Activated CD8-positive, alpha-beta T cell treated with anti-CD3 and anti-CD28 coated beads for 36 hours (primary cell): ENCODE measurements at regions not wholly inside any gene's neighbourhood (a gene's known extent, or its start where the extent isn't known, plus 50 kb on each side); places are given as distances from the start of the nearest gene placed in this dataset.

Source experiments
- ATAC-seq: fragments of 200-7000 bp; cut with Tn5 transposase; one replicate; pipeline ENCODE4 v1.10.0; 2021; ENCODE audit warnings: mild to moderate bottlenecking, moderate library complexity
- CTCF ChIA-PET: fragments of 350-600 bp; sonication (Branson Sonifier 250); formaldehyde crosslinking; loops from one replicate; lab custom pipeline; 2021; ENCODE audit warnings: antibody characterized with exemption; lab: Charles Lee
- POLR2A ChIA-PET: fragments of 350-600 bp; sonication (Branson Sonifier 250); formaldehyde crosslinking; loops from one replicate; lab custom pipeline; 2021; ENCODE audit warnings: antibody characterized with exemption; lab: Charles Lee
- DNase-seq: peaks from one replicate; pipeline ENCODE4 v3.0.0-alpha.2; 2020
- H3K27ac Mint-ChIP-seq: one replicate; pipeline ENCODE4 v1.8.0; 2021; ENCODE audit warnings: mild to moderate bottlenecking, mixed read lengths
- H3K27me3 Mint-ChIP-seq: one replicate; pipeline ENCODE4 v1.8.0; 2021; ENCODE audit warnings: mixed read lengths
- H3K36me3 Mint-ChIP-seq: one replicate; pipeline ENCODE4 v1.8.0; 2021; ENCODE audit warnings: low read depth, mixed read lengths
- H3K4me1 Mint-ChIP-seq: one replicate; pipeline ENCODE4 v1.8.0; 2021; ENCODE audit warnings: low read depth, mixed read lengths
- H3K4me3 Mint-ChIP-seq: one replicate; pipeline ENCODE4 v1.8.0; 2021; ENCODE audit warnings: mild to moderate bottlenecking, moderate library complexity, mixed read lengths
- H3K9me3 Mint-ChIP-seq: one replicate; pipeline ENCODE4 v1.8.0; 2021; ENCODE audit warnings: mixed read lengths
- intact Hi-C: fragments of 100-400 bp; cut with micrococcal nuclease; formaldehyde crosslinking; loops from one replicate; pipeline ENCODE4 v1.10.0; 2022
- TF ChIP-seq, protein P1 (sequence below): fragments of 200-600 bp; IDR thresholded peaks from one replicate; pipeline ENCODE4 v1.8.0; 2022; ENCODE audit warnings: antibody characterized with exemption, mild to moderate bottlenecking

DNA sequence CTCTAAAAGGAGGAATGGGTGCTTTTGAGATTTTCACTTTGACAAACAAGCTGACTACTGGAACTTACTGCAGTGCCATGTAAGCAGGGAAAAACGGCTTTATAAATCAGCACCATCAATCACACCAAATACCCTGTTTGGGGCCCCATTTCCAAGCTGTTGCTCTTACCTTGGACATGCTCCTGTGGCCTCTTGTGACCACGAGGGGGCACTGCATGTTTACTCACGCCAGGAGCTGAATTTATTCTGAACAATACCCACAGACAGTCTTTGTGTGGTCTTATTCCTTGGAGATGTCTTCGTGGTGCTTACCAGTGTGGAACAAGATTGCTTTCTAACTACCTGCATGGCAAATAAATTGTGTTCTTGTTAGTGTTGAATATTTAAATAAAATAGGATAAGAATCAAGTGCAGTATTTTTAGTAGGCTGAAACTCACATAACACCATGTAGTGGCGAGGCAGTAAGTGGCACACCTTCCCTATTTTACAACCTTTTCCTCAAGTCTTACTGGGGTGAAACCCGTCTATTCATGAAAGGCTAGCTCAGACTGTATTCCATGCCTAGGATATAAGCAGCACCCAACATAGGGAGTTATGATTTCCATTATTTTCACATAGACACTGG is 155.5 kb upstream of the NMUR2 start:
- Mint-ChIP-seq H3K36me3 (no peaks in the 10 kb centered on the region), H3K27me3 (no peaks in the 10 kb centered on the region), H3K27ac (no peak overlapping the region), H3K4me1 (no peaks in the 10 kb centered on the region), H3K9me3 (no peaks in the 10 kb centered on the region), H3K4me3 (no peak overlapping the region)
- TF ChIP-seq, protein P1, sequence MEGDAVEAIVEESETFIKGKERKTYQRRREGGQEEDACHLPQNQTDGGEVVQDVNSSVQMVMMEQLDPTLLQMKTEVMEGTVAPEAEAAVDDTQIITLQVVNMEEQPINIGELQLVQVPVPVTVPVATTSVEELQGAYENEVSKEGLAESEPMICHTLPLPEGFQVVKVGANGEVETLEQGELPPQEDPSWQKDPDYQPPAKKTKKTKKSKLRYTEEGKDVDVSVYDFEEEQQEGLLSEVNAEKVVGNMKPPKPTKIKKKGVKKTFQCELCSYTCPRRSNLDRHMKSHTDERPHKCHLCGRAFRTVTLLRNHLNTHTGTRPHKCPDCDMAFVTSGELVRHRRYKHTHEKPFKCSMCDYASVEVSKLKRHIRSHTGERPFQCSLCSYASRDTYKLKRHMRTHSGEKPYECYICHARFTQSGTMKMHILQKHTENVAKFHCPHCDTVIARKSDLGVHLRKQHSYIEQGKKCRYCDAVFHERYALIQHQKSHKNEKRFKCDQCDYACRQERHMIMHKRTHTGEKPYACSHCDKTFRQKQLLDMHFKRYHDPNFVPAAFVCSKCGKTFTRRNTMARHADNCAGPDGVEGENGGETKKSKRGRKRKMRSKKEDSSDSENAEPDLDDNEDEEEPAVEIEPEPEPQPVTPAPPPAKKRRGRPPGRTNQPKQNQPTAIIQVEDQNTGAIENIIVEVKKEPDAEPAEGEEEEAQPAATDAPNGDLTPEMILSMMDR, result peak; percentile 45
- DNase-seq, result peak; percentile 63
- no peak for ATAC-seq
- intact Hi-C loops, result no loop called here
- CTCF ChIA-PET, result interaction anchor here (0.6 to 1.6 kb wide), 3 partner anchors 15 to 1404 kb away, joined by 3 to 7 read pairs (median 7); no protein-coding TSS in a partner anchor
- POLR2A ChIA-PET, result no interaction called here

DNA sequence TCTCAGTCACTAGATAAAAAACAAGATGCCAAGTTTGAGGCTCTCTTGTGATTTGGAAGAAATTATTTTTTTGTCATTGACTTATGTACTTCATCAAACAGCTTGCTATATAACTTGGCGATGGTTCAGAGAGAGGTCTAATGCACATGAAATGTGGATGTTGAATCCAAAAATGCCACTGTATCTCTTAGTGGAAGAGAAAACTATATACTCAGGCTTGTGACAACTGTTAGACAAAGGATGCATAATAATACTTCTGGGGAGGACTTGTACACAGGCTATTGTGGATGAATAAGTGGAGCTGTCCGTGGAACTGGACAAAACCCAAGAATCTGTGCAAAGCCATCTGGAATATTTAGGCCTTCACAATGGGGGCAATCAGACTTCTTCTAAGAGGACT is 162.9 kb upstream of the NMUR2 start:
- TF ChIP-seq, protein P1, result no peak
- Mint-ChIP-seq H3K27ac (no peak overlapping the region), H3K9me3 (no peaks in the 10 kb centered on the region), H3K4me1 (no peaks in the 10 kb centered on the region), H3K4me3 (no peak overlapping the region), H3K36me3 (no peaks in the 10 kb centered on the region), H3K27me3 (no peaks in the 10 kb centered on the region)
- DNase-seq, result no peak
- POLR2A ChIA-PET, result no interaction called here
- ATAC-seq, result no peak
- CTCF ChIA-PET, result no interaction called here
- intact Hi-C loops, result no loop called here

GRCh38 chr5:152572812-152573211 is 167.7 kb upstream of the NMUR2 start:
- ChIA-PET CTCF (no interaction called here), POLR2A (no interaction called here)
- ATAC-seq (no peak), DNase-seq (no peak)
- H3K9me3 Mint-ChIP-seq, result no peaks in the 10 kb centered on the region
- no peak overlapping the region for H3K4me3 Mint-ChIP-seq
- no peaks in the 10 kb centered on the region for H3K36me3 Mint-ChIP-seq
- intact Hi-C loops, result no loop called here
- H3K27me3 Mint-ChIP-seq, result no peaks in the 10 kb centered on the region
- TF ChIP-seq, protein P1, result no peak
- no peak overlapping the region for H3K27ac Mint-ChIP-seq
- H3K4me1 Mint-ChIP-seq, result no peaks in the 10 kb centered on the region

DNA sequence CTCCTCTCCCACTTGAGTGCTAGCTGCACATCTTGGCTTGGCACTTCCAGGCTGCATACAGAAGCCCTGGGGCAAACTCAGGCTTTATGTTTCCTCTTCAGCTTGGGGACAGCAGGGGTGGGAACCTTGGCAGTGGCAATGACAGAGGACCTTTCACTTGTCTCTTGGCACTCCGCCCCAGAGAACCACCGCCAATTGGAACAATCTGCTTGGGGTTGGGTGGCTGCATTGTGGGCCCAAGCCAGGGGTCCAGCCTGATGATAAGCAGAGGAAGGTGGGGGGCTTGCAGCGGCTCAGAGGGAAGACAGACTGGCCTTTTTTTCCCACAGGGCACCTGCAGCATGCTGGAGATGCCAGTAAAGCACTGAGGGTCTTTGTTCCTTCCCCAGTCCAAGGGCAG is 179.0 kb upstream of the NMUR2 start:
- H3K9me3 Mint-ChIP-seq, result peaks cover 3% of the 10 kb centered on the region
- CTCF ChIA-PET, result no interaction called here
- ATAC-seq (no peak), DNase-seq (no peak)
- no peaks in the 10 kb centered on the region for H3K36me3 Mint-ChIP-seq
- H3K4me1 Mint-ChIP-seq, result no peaks in the 10 kb centered on the region
- H3K27ac Mint-ChIP-seq, result no peak overlapping the region
- POLR2A ChIA-PET, result no interaction called here
- peaks cover 1% of the 10 kb centered on the region for H3K27me3 Mint-ChIP-seq
- TF ChIP-seq, protein P1, result no peak
- H3K4me3 Mint-ChIP-seq, result no peak overlapping the region
- intact Hi-C loops, result no loop called here

GRCh38 chr5:152592416-152592815 is 187.3 kb upstream of the NMUR2 start:
- DNase-seq (no peak), ATAC-seq (no peak)
- Mint-ChIP-seq H3K9me3 (peaks cover 3% of the 10 kb centered on the region), H3K36me3 (no peaks in the 10 kb centered on the region), H3K27me3 (no peaks in the 10 kb centered on the region), H3K4me1 (no peaks in the 10 kb centered on the region), H3K4me3 (no peak overlapping the region), H3K27ac (no peak overlapping the region)
- intact Hi-C loops, result no loop called here
- ChIA-PET CTCF (no interaction called here), POLR2A (no interaction called here)
- TF ChIP-seq, protein P1, result no peak
